ENCODE measurements at regions not wholly inside any gene's neighbourhood (a gene's known extent, or its start where the extent isn't known, plus 50 kb on each side); places are given as distances from the start of the nearest gene placed in this dataset.

DNA sequence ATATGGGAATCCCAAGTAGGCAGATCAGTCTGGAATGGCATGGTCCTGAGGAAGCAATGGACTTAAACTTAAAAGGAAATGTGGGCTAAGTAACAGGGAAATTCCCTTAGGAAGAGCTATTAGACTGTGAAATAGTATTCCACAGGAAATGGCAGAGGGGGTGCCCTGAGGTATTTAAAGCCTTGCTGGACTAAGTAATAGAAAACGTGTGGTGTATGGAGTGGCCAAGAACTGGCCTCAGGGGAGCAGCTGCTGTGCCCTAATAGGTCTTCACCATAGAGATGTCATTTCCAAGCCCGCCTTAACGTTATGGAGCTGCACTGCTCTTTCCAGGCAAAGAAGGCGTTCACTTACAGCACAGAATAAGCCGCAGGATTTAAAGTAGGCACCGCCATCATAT lies 365.2 kb upstream of the ZMIZ1 start:
- Histone ChIP-seq H3K27me3 (ENCODE audit: insufficient read depth in 3 of 3, low read length in 2 of 3) (no peaks in the 10 kb centered on the region), H3K4me3 (no peak overlapping the region), H3K9me3 (no peaks in the 10 kb centered on the region), H3K27ac (no peak overlapping the region), H3K36me3 (ENCODE audit: insufficient read depth in 1 of 2, low read depth in 1 of 2) (no peaks in the 10 kb centered on the region), H3K4me1 (no peaks in the 10 kb centered on the region)
- intact Hi-C loops (cut with DNase I) = no loop called here
- TF ChIP-seq, protein P1, sequence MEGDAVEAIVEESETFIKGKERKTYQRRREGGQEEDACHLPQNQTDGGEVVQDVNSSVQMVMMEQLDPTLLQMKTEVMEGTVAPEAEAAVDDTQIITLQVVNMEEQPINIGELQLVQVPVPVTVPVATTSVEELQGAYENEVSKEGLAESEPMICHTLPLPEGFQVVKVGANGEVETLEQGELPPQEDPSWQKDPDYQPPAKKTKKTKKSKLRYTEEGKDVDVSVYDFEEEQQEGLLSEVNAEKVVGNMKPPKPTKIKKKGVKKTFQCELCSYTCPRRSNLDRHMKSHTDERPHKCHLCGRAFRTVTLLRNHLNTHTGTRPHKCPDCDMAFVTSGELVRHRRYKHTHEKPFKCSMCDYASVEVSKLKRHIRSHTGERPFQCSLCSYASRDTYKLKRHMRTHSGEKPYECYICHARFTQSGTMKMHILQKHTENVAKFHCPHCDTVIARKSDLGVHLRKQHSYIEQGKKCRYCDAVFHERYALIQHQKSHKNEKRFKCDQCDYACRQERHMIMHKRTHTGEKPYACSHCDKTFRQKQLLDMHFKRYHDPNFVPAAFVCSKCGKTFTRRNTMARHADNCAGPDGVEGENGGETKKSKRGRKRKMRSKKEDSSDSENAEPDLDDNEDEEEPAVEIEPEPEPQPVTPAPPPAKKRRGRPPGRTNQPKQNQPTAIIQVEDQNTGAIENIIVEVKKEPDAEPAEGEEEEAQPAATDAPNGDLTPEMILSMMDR (IDR thresholded peaks at IDR 0.05) = no peak
- 50 to 51% (median 50%) methylated on average over 6 of the region's 6 CpGs for WGBS, 3 donors
- DNase-seq = no peak
- no peak for ATAC-seq

DNA sequence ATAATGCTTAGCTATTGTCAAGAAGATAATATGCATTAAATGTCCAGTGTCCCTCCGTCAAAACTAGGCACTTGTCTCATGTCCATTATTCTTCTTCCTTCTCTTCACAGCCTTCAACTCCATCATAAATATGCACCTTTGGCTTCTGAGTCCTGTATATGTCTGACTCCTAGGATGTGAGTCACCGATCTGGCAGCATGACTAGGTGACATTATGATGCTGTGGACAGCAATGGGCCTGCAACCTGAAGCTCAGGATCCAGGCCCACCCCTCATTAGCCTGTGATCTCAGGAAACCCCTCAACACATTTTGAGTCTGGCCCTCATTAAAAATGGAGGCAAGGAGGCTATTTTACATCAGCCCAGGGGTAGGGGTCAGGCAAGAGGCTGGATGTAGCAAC lies 362.5 kb upstream of the ZMIZ1 start:
- no peak for DNase-seq
- TF ChIP-seq, protein P1 (IDR thresholded peaks at IDR 0.05) = no peak
- Histone ChIP-seq H3K27ac (no peak overlapping the region), H3K4me1 (no peaks in the 10 kb centered on the region), H3K27me3 (ENCODE audit: insufficient read depth in 3 of 3, low read length in 2 of 3) (no peaks in the 10 kb centered on the region), H3K36me3 (ENCODE audit: insufficient read depth in 1 of 2, low read depth in 1 of 2) (no peaks in the 10 kb centered on the region), H3K4me3 (no peak overlapping the region), H3K9me3 (no peaks in the 10 kb centered on the region)
- 96 to 98% (median 97%) methylated on average over 2 of the region's 2 CpGs for WGBS, 3 donors
- no peak for ATAC-seq
- intact Hi-C loops (cut with DNase I) = no loop called here

DNA sequence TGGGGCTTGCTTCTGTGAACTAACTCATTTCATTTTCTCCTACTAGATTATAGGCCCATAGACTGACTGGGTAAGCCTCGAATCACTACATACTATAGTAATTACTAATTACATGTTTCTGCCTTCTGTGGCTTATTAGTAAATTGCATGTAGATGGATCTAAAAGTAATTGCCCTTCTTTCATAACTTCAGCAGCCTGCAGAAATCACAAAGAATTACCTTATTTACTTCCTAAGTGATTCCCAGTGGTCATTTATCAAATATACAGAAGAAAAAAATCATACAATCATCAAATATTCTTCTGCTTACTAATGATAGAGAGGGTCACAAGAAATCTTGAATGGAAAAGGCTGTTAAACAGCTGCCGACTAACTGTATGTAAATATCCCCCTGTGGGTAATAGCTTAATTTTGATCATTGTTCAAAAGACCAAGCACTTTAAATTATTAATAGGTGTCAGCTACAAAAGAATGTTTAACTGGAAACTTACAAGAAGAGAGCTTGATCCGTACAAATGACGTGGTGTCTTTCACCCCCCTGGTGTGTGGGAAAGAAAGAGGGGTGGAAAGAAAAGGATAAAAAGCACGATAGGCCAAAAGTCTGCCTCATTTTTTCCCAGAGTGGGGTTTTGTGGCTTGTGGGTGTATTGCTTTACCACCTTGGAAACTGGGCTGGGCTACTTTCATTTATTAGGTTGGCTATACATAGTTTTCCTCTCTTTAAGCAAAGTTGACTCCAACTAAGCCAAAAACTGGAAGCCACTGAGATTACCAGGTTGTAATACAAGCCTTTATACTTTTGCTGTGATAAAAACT lies 361.8 kb upstream of the ZMIZ1 start:
- Histone ChIP-seq H3K36me3 (ENCODE audit: insufficient read depth in 1 of 2, low read depth in 1 of 2) (no peaks in the 10 kb centered on the region), H3K9me3 (no peaks in the 10 kb centered on the region), H3K4me3 (no peak overlapping the region), H3K4me1 (no peaks in the 10 kb centered on the region), H3K27me3 (ENCODE audit: insufficient read depth in 3 of 3, low read length in 2 of 3) (no peaks in the 10 kb centered on the region), H3K27ac (no peak overlapping the region)
- WGBS, 3 donors = 87 to 91% (median 89%) methylated on average over 5 of the region's 5 CpGs
- ATAC-seq (no peak), DNase-seq (no peak)
- intact Hi-C loops (cut with DNase I) = no loop called here
- TF ChIP-seq, protein P1 (IDR thresholded peaks at IDR 0.05) = no peak

DNA sequence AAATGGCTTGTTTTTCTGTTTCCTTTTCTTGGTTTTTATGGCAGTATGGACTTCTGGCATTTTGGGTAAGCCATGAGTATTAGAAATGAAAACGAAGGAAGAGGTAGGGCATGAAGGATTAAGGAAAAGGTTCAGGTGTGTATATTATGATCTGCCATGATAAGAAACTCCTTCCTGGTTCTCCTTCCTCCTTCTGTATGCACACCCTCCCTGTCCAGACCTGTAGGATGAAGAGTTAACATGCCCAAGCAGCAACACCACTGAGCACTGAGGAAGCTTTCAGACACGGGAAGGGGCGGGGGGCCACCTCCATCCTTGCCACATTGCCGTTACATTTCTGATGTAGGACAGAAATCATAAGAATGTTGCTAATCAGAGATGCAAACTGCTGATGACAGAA lies 361.0 kb upstream of the ZMIZ1 start:
- Histone ChIP-seq H3K27me3 (ENCODE audit: insufficient read depth in 3 of 3, low read length in 2 of 3) (no peaks in the 10 kb centered on the region), H3K9me3 (no peaks in the 10 kb centered on the region), H3K27ac (no peak overlapping the region), H3K4me1 (no peaks in the 10 kb centered on the region), H3K36me3 (ENCODE audit: insufficient read depth in 1 of 2, low read depth in 1 of 2) (no peaks in the 10 kb centered on the region), H3K4me3 (no peak overlapping the region)
- intact Hi-C loops (cut with DNase I) = no loop called here
- 77 to 84% (median 82%) methylated on average over 4 of the region's 4 CpGs for WGBS, 3 donors
- ATAC-seq = no peak
- no peak for DNase-seq
- TF ChIP-seq, protein P1 (IDR thresholded peaks at IDR 0.05) = no peak

DNA sequence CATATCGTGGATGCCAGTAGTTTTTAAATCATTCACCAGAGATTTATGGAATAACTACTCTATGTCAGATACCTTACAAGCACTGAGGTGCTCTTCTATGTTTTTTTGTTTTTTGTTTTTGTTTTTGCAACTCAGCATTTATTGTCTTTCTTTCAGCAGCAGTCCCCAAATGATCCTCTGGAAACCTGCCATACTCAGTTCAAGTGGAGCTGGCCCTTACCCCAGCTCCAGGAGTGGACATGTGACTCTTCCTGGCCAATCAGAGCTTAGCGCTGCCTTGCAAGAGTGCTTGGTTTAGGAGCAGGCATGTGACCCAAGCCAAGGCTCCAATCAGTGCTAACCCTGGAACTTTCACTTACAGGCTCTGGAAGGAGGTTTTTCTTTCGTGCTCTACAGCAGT lies 356.6 kb upstream of the ZMIZ1 start:
- Histone ChIP-seq H3K4me1 (peaks cover 1% of the 10 kb centered on the region), H3K9me3 (no peaks in the 10 kb centered on the region), H3K27me3 (ENCODE audit: insufficient read depth in 3 of 3, low read length in 2 of 3) (no peaks in the 10 kb centered on the region), H3K27ac (no peak overlapping the region), H3K4me3 (no peak overlapping the region), H3K36me3 (ENCODE audit: insufficient read depth in 1 of 2, low read depth in 1 of 2) (no peaks in the 10 kb centered on the region)
- DNase-seq = no peak
- intact Hi-C loops (cut with DNase I) = no loop called here
- ATAC-seq = no peak
- TF ChIP-seq, protein P1 (IDR thresholded peaks at IDR 0.05) = no peak
- WGBS, 3 donors = 77 to 97% (median 84%) methylated on average over 3 of the region's 3 CpGs
